H9 (cell line): ENCODE measurements at regions not wholly inside any gene's neighbourhood (a gene's known extent, or its start where the extent isn't known, plus 50 kb on each side); places are given as distances from the start of the nearest gene placed in this dataset.

ENCODE experiments used
- DNase-seq: peaks from one replicate; pipeline ENCODE4 v3.0.0-alpha.2; 2017
- H2AFZ ChIP-seq: one replicate; pipeline ENCODE4 v1.6.1; 2013; ENCODE audit warnings: mild to moderate bottlenecking, low read length, control low read depth, moderate library complexity
- H2AK5ac ChIP-seq: 2 replicates; pipeline ENCODE4 v1.6.1; 2013; ENCODE audit warnings: low read length, control low read depth, mixed read lengths; ENCODE audit not compliant: insufficient read length
- H2BK120ac ChIP-seq: one replicate; pipeline ENCODE4 v1.6.1; 2013; ENCODE audit warnings: low read depth, mild to moderate bottlenecking, low read length, control low read depth, inconsistent platforms; ENCODE audit not compliant: poor library complexity, severe bottlenecking
- H2BK12ac ChIP-seq: 2 replicates; pipeline ENCODE4 v1.6.1; 2013; ENCODE audit warnings: low read length, control low read depth, mixed read lengths, low read depth; ENCODE audit not compliant: insufficient read length
- H2BK15ac ChIP-seq: 2 replicates; pipeline ENCODE4 v1.6.1; 2013; ENCODE audit warnings: low read depth, low read length, control low read depth
- H2BK20ac ChIP-seq: one replicate; pipeline ENCODE4 v1.6.1; 2013; ENCODE audit warnings: low read depth, mild to moderate bottlenecking, low read length, control low read depth, inconsistent platforms; ENCODE audit not compliant: poor library complexity, severe bottlenecking
- H2BK5ac ChIP-seq: 2 replicates; pipeline ENCODE4 v1.6.1; 2013; ENCODE audit warnings: low read length, control low read depth, mixed read lengths; ENCODE audit not compliant: insufficient read length
- H3K14ac ChIP-seq: 2 replicates; pipeline ENCODE4 v1.6.1; 2013; ENCODE audit warnings: low read length, control low read depth; ENCODE audit not compliant: insufficient read depth
- H3K18ac ChIP-seq: 2 replicates; pipeline ENCODE4 v1.6.1; 2013; ENCODE audit warnings: low read depth, mild to moderate bottlenecking, mixed read lengths, low read length, control low read depth; ENCODE audit not compliant: insufficient read length
- H3K23ac ChIP-seq: 2 replicates; pipeline ENCODE4 v1.6.1; 2013; ENCODE audit warnings: low read length, control low read depth, mixed read lengths, low read depth; ENCODE audit not compliant: insufficient read length
- H3K23me2 ChIP-seq: 2 replicates; pipeline ENCODE4 v1.6.1; 2013; ENCODE audit warnings: low read depth, mild to moderate bottlenecking, mixed read lengths, low read length, control low read depth; ENCODE audit not compliant: insufficient read length, poor library complexity, severe bottlenecking
- H3K27ac ChIP-seq: 2 replicates; pipeline ENCODE4 v1.5.1; 2013; ENCODE audit warnings: low read length, control low read depth, mixed read lengths, low read depth; ENCODE audit not compliant: insufficient read length
- H3K27me3 ChIP-seq: 2 replicates; pipeline ENCODE4 v1.6.1; 2013; ENCODE audit warnings: low read length, control low read depth, inconsistent platforms; ENCODE audit not compliant: insufficient read depth
- H3K4ac ChIP-seq: 2 replicates; pipeline ENCODE4 v1.6.1; 2013; ENCODE audit warnings: low read depth, mild to moderate bottlenecking, control low read depth, inconsistent platforms, low read length, moderate library complexity
- H3K4me1 ChIP-seq: 2 replicates; pipeline ENCODE4 v1.6.1; 2013; ENCODE audit warnings: low read length, control low read depth, inconsistent platforms; ENCODE audit not compliant: insufficient read depth
- H3K4me2 ChIP-seq: 2 replicates; pipeline ENCODE4 v1.6.1; 2013; ENCODE audit warnings: low read length, control low read depth, mixed read lengths; ENCODE audit not compliant: insufficient read length, insufficient read depth
- H3K56ac ChIP-seq: 2 replicates; pipeline ENCODE4 v1.6.1; 2013; ENCODE audit warnings: low read depth, mild to moderate bottlenecking, mixed read lengths, low read length, control low read depth; ENCODE audit not compliant: insufficient read length
- H3K79me1 ChIP-seq: 2 replicates; pipeline ENCODE4 v1.6.1; 2013; ENCODE audit warnings: low read depth, mild to moderate bottlenecking, moderate library complexity, low read length, control low read depth, inconsistent platforms; ENCODE audit not compliant: insufficient read depth, poor library complexity, severe bottlenecking
- H3K79me2 ChIP-seq: 2 replicates; pipeline ENCODE4 v1.6.1; 2013; ENCODE audit warnings: low read length, control low read depth, inconsistent platforms; ENCODE audit not compliant: insufficient read depth
- H3K9ac ChIP-seq: 2 replicates; pipeline ENCODE4 v1.6.1; 2013; ENCODE audit warnings: low read length, control low read depth, mixed read lengths; ENCODE audit not compliant: insufficient read length; ENCODE audit errors: extremely low read depth
- H3K9me3 ChIP-seq: one replicate; pipeline ENCODE4 v1.6.1; 2013; ENCODE audit warnings: low read depth, low read length, inconsistent platforms; ENCODE audit not compliant: control insufficient read depth
- H3T11ph ChIP-seq: one replicate; pipeline ENCODE4 v1.6.1; 2013; ENCODE audit warnings: mild to moderate bottlenecking, low read length, control low read depth, inconsistent platforms
- H4K20me1 ChIP-seq: one replicate; pipeline ENCODE4 v1.6.1; 2013; ENCODE audit not compliant: control insufficient read depth, insufficient read length, insufficient read depth
- H4K5ac ChIP-seq: 2 replicates; pipeline ENCODE4 v1.6.1; 2013; ENCODE audit warnings: low read depth, mild to moderate bottlenecking, mixed read lengths, low read length, control low read depth; ENCODE audit not compliant: insufficient read length
- H4K8ac ChIP-seq: replicated peaks from 2 replicates; pipeline ENCODE4 v1.6.1; 2013; ENCODE audit warnings: low read length, control low read depth, mixed read lengths, low read depth; ENCODE audit not compliant: insufficient read length
- H4K91ac ChIP-seq: 2 replicates; pipeline ENCODE4 v1.6.1; 2013; ENCODE audit warnings: low read depth, mild to moderate bottlenecking, moderate library complexity, mixed read lengths, low read length, control low read depth; ENCODE audit not compliant: insufficient read length
- H3K27ac Mint-ChIP-seq, 3 experiments: 2 replicates in 2 of 3; 3 replicates in 1 of 3; pipeline ENCODE4 v1.8.0; 2020 to 2021; ENCODE audit warnings: mixed read lengths in 3 of 3, mild to moderate bottlenecking in 1 of 3, moderate library complexity in 1 of 3
- H3K27me3 Mint-ChIP-seq: 2 replicates; pipeline ENCODE4 v1.8.0; 2021; ENCODE audit warnings: low read depth, mild to moderate bottlenecking, moderate library complexity, mixed read lengths
- H3K36me3 Mint-ChIP-seq, 3 experiments: 2 replicates in 2 of 3; 3 replicates in 1 of 3; pipeline ENCODE4 v1.8.0; 2020 to 2021; ENCODE audit warnings: low read depth in 3 of 3, mixed read lengths in 3 of 3; ENCODE audit not compliant: insufficient read depth in 1 of 3
- H3K4me1 Mint-ChIP-seq, 2 experiments: 2 replicates each; pipeline ENCODE4 v1.8.0; 2020; ENCODE audit warnings: mixed read lengths in 2 of 2
- H3K4me3 Mint-ChIP-seq, 2 experiments: 2 replicates in 1 of 2; 3 replicates in 1 of 2; pipeline ENCODE4 v1.8.0; 2020 to 2021; ENCODE audit warnings: mild to moderate bottlenecking in 2 of 2, mixed read lengths in 2 of 2, moderate library complexity in 1 of 2
- H3K9me3 Mint-ChIP-seq, 2 experiments: 2 replicates in 1 of 2; 3 replicates in 1 of 2; pipeline ENCODE4 v1.8.0; 2020; ENCODE audit warnings: mild to moderate bottlenecking in 2 of 2, mixed read lengths in 2 of 2, moderate library complexity in 1 of 2
- WGBS: extraction: QIAGEN DNeasy Blood & Tissue Kit; methylation state at CpG from one replicate; pipeline ENCODE4 v1.1.7; 2013; ENCODE audit warnings: missing lambda C conversion rate, low lambda C conversion rate, mixed read lengths; ENCODE audit not compliant: insufficient read length; ENCODE audit errors: extremely low coverage; 5-methylcytosine and 5-hydroxymethylcytosine counted together
- TF ChIP-seq, protein P1 (sequence below): fragments of 200-600 bp; sonication (generic); conservative IDR thresholded peaks from 3 replicates; pipeline ENCODE4 v1.8.0; 2021; ENCODE audit warnings: antibody characterized with exemption, mild to moderate bottlenecking

DNA sequence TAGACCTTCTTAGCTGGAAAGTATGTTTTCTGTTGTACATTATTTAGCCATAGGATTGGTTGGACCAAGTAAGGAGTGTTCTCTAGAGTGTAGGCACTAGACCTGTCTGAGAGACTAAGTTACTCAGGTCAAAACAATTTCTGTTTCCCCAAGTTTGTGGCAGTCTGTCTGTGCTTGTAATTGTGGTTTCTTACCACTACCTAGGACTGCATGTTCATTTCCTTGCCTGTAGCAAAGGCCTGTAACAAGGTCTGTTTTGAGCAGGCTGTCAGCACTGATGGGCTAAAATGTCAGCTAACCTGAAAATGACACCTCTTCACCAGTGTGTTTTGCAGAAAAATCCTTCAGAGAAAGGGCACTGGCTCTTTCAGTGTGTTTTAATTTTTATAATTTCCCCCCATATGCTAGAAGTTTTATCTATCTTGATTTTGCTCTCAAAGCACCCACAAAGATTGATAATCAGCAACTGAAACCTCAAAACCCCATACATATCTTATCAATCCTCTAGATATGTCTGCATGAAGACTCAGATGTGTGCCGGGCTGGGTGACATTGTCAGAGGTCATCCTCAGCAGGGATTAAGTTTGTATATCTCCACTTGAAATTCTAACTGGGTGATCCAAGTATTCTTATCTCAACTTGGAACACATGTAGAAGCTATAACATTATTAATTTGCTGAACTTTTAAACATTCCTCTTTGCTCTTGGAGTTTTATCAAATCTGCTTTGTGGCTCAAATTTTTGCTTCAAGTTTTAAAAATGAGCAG, 50.7 kb upstream of the ST6GALNAC3 start:
- no CpG with 5 or more reads among the region's 1 CpG for WGBS
- no peak overlapping the region for H3K4me3 Mint-ChIP-seq
- H3K4me1 Mint-ChIP-seq, result peaks cover 3% of the 10 kb centered on the region in 2 experiments; a peak in 1 of 4 replicates
- no peak overlapping the region for H4K5ac ChIP-seq
- no peaks in the 10 kb centered on the region for H3K79me2 ChIP-seq
- no peak overlapping the region for H3K9ac ChIP-seq
- H2BK5ac ChIP-seq, result no peak overlapping the region
- no peak overlapping the region for H3K4ac ChIP-seq
- TF ChIP-seq, protein P1, sequence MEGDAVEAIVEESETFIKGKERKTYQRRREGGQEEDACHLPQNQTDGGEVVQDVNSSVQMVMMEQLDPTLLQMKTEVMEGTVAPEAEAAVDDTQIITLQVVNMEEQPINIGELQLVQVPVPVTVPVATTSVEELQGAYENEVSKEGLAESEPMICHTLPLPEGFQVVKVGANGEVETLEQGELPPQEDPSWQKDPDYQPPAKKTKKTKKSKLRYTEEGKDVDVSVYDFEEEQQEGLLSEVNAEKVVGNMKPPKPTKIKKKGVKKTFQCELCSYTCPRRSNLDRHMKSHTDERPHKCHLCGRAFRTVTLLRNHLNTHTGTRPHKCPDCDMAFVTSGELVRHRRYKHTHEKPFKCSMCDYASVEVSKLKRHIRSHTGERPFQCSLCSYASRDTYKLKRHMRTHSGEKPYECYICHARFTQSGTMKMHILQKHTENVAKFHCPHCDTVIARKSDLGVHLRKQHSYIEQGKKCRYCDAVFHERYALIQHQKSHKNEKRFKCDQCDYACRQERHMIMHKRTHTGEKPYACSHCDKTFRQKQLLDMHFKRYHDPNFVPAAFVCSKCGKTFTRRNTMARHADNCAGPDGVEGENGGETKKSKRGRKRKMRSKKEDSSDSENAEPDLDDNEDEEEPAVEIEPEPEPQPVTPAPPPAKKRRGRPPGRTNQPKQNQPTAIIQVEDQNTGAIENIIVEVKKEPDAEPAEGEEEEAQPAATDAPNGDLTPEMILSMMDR, result no peak
- no peaks in the 10 kb centered on the region for H3K27me3 ChIP-seq
- H2BK12ac ChIP-seq, result no peak overlapping the region
- no peak overlapping the region for H4K91ac ChIP-seq
- no peak overlapping the region for H3K27ac ChIP-seq
- no peak overlapping the region for H2BK120ac ChIP-seq
- no peak overlapping the region for H3K18ac ChIP-seq
- no peaks in the 10 kb centered on the region for H3K4me1 ChIP-seq
- no peak overlapping the region for H3K4me2 ChIP-seq
- H2BK20ac ChIP-seq, result no peak overlapping the region
- no peaks in the 10 kb centered on the region; a peak in 1 of 5 replicates for H3K9me3 Mint-ChIP-seq
- no peak overlapping the region for H3K56ac ChIP-seq
- H3K27ac Mint-ChIP-seq, result no peak overlapping the region
- H3K9me3 ChIP-seq, result no peaks in the 10 kb centered on the region
- no peak overlapping the region for H4K8ac ChIP-seq
- no peaks in the 10 kb centered on the region for H4K20me1 ChIP-seq
- no peak for DNase-seq
- H2BK15ac ChIP-seq, result no peak overlapping the region
- H3K36me3 Mint-ChIP-seq, result no peaks in the 10 kb centered on the region
- H3K27me3 Mint-ChIP-seq, result no peaks in the 10 kb centered on the region
- no peak overlapping the region for H3T11ph ChIP-seq
- no peaks in the 10 kb centered on the region for H3K79me1 ChIP-seq
- H3K14ac ChIP-seq, result no peak overlapping the region
- no peaks in the 10 kb centered on the region for H3K23me2 ChIP-seq
- no peak overlapping the region for H3K23ac ChIP-seq
- no peak overlapping the region for H2AFZ ChIP-seq
- H2AK5ac ChIP-seq, result no peak overlapping the region
